GM18858 (cell line): ENCODE measurements at regions not wholly inside any gene's neighbourhood (a gene's known extent, or its start where the extent isn't known, plus 50 kb on each side); places are given as distances from the start of the nearest gene placed in this dataset.

Source experiments
- ATAC-seq: cut with Tn5 transposase; IDR thresholded peaks from one replicate; pipeline ENCODE4 v1.9.1; 2021; ENCODE audit not compliant: unreplicated experiment

DNA sequence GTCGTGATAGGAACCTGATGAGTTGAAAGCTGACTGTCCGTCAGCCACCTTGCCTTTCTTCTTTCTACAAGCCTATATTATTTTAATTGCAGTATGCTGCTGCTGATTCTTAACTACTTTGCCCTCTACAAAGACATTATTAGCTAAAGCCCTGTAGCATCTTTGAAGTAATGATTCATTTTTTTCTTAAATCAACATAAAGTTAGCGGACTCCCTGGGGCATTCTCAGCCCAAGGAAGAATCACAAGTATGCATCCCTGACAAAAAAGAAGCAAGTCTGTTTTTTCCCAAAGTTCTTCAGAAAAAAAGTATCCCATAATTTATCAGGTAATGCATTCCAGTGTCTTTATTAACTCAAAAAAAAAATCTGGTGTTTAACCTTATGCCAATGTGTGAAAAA, 69.5 kb upstream of the TAS2R1 start:
- no peak for ATAC-seq

DNA sequence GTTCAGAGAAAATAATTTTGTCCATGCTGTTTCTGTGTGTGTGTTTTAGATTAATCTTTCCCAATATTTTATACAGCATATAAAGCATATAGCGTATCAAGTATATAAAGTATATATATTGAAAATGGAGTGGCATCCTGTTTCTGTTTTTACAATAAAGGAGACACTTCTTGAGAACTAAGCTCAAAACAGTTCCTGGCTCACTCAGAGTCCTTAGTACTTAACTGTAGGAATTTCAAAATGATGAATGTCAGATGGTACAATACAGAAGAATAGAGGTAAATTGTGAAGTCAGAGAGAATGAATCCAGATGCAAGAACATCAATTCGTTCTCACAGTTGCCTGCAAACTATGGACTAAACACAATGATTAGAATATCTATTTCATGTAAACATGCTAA, 68.7 kb upstream of the TAS2R1 start:
- no peak for ATAC-seq

DNA sequence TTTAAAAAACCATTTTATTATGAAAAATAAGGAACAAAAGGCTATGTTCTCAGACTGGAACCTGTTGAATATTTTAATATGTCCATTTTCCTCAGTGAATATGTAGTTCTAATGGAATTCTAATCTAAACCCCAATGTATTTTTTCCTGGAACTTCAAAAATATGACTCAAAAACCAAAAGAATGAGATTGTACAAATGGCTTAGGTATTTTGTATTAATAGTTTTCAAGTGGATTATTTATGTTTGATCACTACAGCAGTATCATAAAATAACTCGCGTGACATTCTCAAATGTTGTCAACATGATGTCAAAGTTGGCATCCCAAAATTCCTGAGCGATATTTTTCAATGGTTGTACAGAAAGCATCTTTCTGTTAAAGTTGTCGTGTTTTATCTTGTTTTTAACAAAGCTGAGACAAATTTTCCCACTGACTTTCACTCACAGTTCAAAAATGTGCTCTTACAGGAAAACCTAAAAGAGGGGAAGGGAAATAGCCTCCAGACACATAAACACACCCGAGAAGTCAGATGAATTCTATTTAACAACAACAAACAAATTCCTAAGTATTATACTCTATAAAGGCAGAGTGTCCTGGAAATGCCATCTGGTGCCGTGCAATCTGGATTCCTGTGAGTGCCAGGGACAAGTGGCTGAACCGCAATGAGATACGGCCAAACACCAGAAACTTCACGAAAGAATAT, 68.1 kb upstream of the TAS2R1 start:
- no peak for ATAC-seq

DNA sequence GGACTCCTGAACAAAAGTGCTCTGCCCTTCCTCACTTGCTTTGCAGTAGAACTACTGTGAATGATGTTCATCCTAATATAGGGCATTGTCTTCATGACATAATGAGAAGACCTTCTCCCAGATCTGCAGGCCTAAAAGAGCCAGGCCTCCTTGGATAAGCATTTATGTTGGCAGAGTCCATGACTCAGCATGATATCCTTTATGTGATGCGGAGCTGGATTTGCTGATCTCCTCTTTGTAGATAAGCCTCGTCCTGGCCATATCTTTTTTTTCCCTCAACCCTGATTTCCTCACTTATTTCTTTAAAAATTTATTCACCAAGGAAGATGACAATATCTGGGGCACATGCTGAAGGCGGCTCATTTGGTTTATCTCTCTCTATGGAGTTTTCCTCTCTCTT, 62.4 kb upstream of the TAS2R1 start:
- ATAC-seq: no peak

DNA sequence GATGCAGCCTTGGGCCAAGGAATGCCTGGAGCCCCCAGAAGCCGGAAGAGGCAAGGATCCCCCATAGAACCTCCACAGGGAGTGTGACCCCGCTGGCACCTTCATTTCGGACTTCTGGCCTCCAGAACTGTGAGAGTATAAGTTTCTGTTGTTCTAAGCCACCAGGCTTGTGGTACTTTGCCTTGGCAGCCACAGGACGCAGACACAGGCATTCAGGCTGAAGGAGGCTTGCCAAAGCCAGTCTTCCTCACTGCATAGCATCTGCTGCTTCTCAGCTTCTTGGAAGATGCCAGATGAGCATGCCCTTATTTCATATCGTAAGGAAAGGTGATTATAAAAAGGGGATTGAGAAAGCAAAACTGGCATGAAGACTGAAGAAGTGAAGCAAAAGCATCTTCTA, 61.1 kb upstream of the TAS2R1 start:
- no peak for ATAC-seq

DNA sequence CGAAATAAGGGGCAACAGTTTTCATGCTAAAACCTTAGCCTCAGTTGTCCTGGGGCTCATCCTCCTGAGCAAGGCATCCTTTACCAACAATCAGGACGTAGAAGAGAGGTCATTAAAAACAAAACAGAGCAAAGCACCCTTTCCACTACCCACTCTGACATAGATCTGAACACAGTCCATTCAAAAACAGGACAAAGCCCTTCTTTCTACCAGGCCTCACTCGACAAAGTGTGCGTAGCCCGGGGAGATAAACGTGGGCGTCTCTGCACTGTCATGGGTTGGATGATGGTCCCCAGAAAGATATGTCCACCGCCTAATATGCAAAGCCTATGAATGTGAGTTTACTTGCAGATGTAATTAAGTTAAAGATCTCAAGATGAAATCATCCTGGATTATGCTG, 60.6 kb upstream of the TAS2R1 start:
- ATAC-seq: no peak

DNA sequence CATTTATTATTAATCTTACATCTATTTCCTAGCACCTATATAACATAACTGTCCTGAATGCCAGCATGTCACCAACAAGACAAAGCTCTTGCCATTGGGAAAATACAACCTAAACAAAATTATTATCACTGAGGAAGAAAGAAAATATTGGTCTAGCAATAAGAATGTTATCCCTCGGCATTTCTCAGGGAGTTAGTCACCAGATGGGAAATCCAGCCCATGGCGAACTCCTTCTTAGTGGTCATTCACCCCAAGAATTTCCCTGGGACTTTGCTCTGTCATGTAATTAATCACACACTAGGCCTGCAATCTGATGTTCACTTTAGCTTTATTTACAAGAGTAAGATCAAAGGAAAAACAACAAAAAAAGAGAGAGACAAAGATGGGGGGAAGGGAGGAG, 56.1 kb upstream of the TAS2R1 start:
- no peak for ATAC-seq

DNA sequence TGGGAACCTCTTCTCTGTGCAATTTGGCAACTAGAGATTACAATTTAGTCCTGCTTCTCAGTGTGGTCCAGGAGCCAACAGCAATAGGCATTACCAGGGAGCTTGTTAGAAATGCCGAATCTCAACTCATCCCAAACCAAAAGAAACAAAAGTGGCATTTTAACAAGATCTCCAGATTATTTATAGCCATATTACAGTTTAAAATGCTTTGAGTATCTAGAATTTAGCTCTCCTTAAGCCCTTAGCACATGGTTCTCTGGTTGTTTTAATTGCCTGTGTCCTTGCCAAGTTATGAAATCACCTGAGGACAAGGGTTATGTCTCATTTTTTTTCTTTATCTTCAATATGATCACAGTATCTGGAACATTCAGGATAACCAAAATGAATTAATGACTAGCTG, 51.6 kb upstream of the TAS2R1 start:
- no peak for ATAC-seq
